Type B pancreatic cell (in vitro differentiated cells): ENCODE measurements at regions not wholly inside any gene's neighbourhood (a gene's known extent, or its start where the extent isn't known, plus 50 kb on each side); places are given as distances from the start of the nearest gene placed in this dataset.

Experiments used
- DNase-seq: peaks from one replicate; pipeline ENCODE4 v3.0.0; 2021; ENCODE audit warnings: mixed read lengths; ENCODE audit not compliant: unreplicated experiment; ENCODE audit errors: extremely low spot score
- H3K27ac Mint-ChIP-seq: 2 replicates; pipeline ENCODE4 v1.8.0; 2021; ENCODE audit warnings: mild to moderate bottlenecking, mixed read lengths
- H3K27me3 Mint-ChIP-seq: 2 replicates; pipeline ENCODE4 v1.8.0; 2021; ENCODE audit warnings: mixed read lengths
- H3K36me3 Mint-ChIP-seq: 2 replicates; pipeline ENCODE4 v1.8.0; 2021; ENCODE audit warnings: mixed read lengths
- H3K4me1 Mint-ChIP-seq: one replicate; pipeline ENCODE4 v1.8.0; 2021; ENCODE audit warnings: mixed read lengths; ENCODE audit not compliant: unreplicated experiment
- H3K4me3 Mint-ChIP-seq: 2 replicates; pipeline ENCODE4 v1.8.0; 2021; ENCODE audit warnings: mild to moderate bottlenecking, mixed read lengths
- H3K9me3 Mint-ChIP-seq: 2 replicates; pipeline ENCODE4 v1.8.0; 2021; ENCODE audit warnings: mixed read lengths
- CTCF ChIP-seq: fragments of 200-600 bp; sonication (generic); conservative IDR thresholded peaks from 2 replicates; pipeline ENCODE4 v1.5.0; 2021; ENCODE audit warnings: antibody characterized with exemption, mild to moderate bottlenecking

GRCh38 chr2:117700471-117700870 is 114.0 kb upstream of the DDX18 start:
- H3K4me1 Mint-ChIP-seq, result no peaks in the 10 kb centered on the region
- H3K36me3 Mint-ChIP-seq, result no peaks in the 10 kb centered on the region
- no peak overlapping the region for H3K4me3 Mint-ChIP-seq
- no peak for DNase-seq
- H3K9me3 Mint-ChIP-seq, result no peaks in the 10 kb centered on the region
- no peaks in the 10 kb centered on the region for H3K27me3 Mint-ChIP-seq
- H3K27ac Mint-ChIP-seq, result no peak overlapping the region
- TF ChIP-seq CTCF, result no peak

GRCh38 chr2:117701365-117701764 is 113.1 kb upstream of the DDX18 start:
- Mint-ChIP-seq H3K4me3 (no peak overlapping the region), H3K4me1 (no peaks in the 10 kb centered on the region), H3K27ac (no peak overlapping the region), H3K36me3 (no peaks in the 10 kb centered on the region), H3K9me3 (no peaks in the 10 kb centered on the region), H3K27me3 (no peaks in the 10 kb centered on the region)
- DNase-seq, result no peak
- TF ChIP-seq CTCF, result no peak

- H3K4me1 Mint-ChIP-seq, result no peaks in the 10 kb centered on the region
- H3K4me3 Mint-ChIP-seq, result no peak overlapping the region
- H3K36me3 Mint-ChIP-seq, result no peaks in the 10 kb centered on the region
- no peak for DNase-seq
- TF ChIP-seq CTCF, result no peak
- H3K9me3 Mint-ChIP-seq, result no peaks in the 10 kb centered on the region
- no peak overlapping the region for H3K27ac Mint-ChIP-seq
- no peaks in the 10 kb centered on the region for H3K27me3 Mint-ChIP-seq
Measured at GRCh38 chr2:117702098-117702497, 112.4 kb upstream of the DDX18 start.

GRCh38 chr2:117703858-117704257 is 110.6 kb upstream of the DDX18 start:
- no peaks in the 10 kb centered on the region for H3K9me3 Mint-ChIP-seq
- no peak for DNase-seq
- no peaks in the 10 kb centered on the region for H3K4me1 Mint-ChIP-seq
- no peaks in the 10 kb centered on the region for H3K36me3 Mint-ChIP-seq
- H3K27ac Mint-ChIP-seq, result no peak overlapping the region
- peaks cover 2% of the 10 kb centered on the region for H3K27me3 Mint-ChIP-seq
- no peak overlapping the region for H3K4me3 Mint-ChIP-seq
- TF ChIP-seq CTCF, result no peak

- DNase-seq, result no peak
- Mint-ChIP-seq H3K27ac (no peak overlapping the region), H3K36me3 (no peaks in the 10 kb centered on the region), H3K4me3 (no peak overlapping the region), H3K4me1 (no peaks in the 10 kb centered on the region), H3K27me3 (peaks cover 5% of the 10 kb centered on the region), H3K9me3 (no peaks in the 10 kb centered on the region)
- TF ChIP-seq CTCF, result no peak
Measured at GRCh38 chr2:117704818-117705217, 109.7 kb upstream of the DDX18 start.

GRCh38 chr2:117707874-117708273 is 106.6 kb upstream of the DDX18 start:
- Mint-ChIP-seq H3K27me3 (peaks cover 5% of the 10 kb centered on the region), H3K4me3 (no peak overlapping the region), H3K4me1 (no peaks in the 10 kb centered on the region), H3K36me3 (no peaks in the 10 kb centered on the region), H3K27ac (no peak overlapping the region), H3K9me3 (no peaks in the 10 kb centered on the region)
- no peak for TF ChIP-seq CTCF
- DNase-seq, result no peak
